ENCODE measurements at regions not wholly inside any gene's neighbourhood (a gene's known extent, or its start where the extent isn't known, plus 50 kb on each side); places are given as distances from the start of the nearest gene placed in this dataset.

GRCh38 chr1:95631695-95632094 is 397.7 kb downstream of the RWDD3 start:
- Histone ChIP-seq H3K9me3 (ENCODE audit: low read length) (no peaks in the 10 kb centered on the region), H3F3A (ENCODE audit: low read length, unreplicated experiment) (no peaks in the 10 kb centered on the region), H3K4me3 (ENCODE audit: low read length) (no peak overlapping the region), H3K9me2 (replicated peaks; ENCODE audit: low read length) (no peaks in the 10 kb centered on the region), H3K9ac (ENCODE audit: low read length) (no peak overlapping the region), H3K4me2 (ENCODE audit: low read length) (no peak overlapping the region), H3K27ac (ENCODE audit: low read length) (no peak overlapping the region), H3K79me2 (ENCODE audit: low read length) (no peaks in the 10 kb centered on the region), H3K27me3 (ENCODE audit: low read length) (peaks cover 13% of the 10 kb centered on the region; the same call in 1 of the 2 replicates), H3K4me1 (ENCODE audit: insufficient read depth, low read length) (no peaks in the 10 kb centered on the region), H4K20me1 (ENCODE audit: low read length) (no peaks in the 10 kb centered on the region), H3K36me3 (ENCODE audit: low read depth, low read length) (no peaks in the 10 kb centered on the region), H2AFZ (ENCODE audit: low read length) (no peak overlapping the region)
- DNase-seq (no peak), ATAC-seq (no peak)
- ChIA-PET CTCF (no interaction called here), POLR2A (ENCODE audit: unreplicated experiment) (no interaction called here)
- intact Hi-C loops (cut with micrococcal nuclease): no loop called here
- BruUV-seq (replicated peaks): no TSS peak
- TF ChIP-seq EZH2 (IDR thresholded peaks at IDR 0.05; ENCODE audit: low read length, unreplicated experiment): no peak
- TF ChIP-seq, protein P1, sequence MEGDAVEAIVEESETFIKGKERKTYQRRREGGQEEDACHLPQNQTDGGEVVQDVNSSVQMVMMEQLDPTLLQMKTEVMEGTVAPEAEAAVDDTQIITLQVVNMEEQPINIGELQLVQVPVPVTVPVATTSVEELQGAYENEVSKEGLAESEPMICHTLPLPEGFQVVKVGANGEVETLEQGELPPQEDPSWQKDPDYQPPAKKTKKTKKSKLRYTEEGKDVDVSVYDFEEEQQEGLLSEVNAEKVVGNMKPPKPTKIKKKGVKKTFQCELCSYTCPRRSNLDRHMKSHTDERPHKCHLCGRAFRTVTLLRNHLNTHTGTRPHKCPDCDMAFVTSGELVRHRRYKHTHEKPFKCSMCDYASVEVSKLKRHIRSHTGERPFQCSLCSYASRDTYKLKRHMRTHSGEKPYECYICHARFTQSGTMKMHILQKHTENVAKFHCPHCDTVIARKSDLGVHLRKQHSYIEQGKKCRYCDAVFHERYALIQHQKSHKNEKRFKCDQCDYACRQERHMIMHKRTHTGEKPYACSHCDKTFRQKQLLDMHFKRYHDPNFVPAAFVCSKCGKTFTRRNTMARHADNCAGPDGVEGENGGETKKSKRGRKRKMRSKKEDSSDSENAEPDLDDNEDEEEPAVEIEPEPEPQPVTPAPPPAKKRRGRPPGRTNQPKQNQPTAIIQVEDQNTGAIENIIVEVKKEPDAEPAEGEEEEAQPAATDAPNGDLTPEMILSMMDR (conservative IDR thresholded peaks at IDR 0.05; ENCODE audit: low read depth, low read length): no peak
- no peak for TF ChIP-seq EZH2phosphoT487 (IDR thresholded peaks at IDR 0.05; ENCODE audit: borderline replicate concordance, low read length)

GRCh38 chr1:95635811-95636210 is 401.8 kb downstream of the RWDD3 start:
- intact Hi-C loops (cut with micrococcal nuclease): no loop called here
- DNase-seq: no peak
- CTCF ChIA-PET: no interaction called here

GRCh38 chr1:95636897-95637296 is 402.9 kb downstream of the RWDD3 start:
- no peak overlapping the region for H3K4me2 ChIP-seq (ENCODE audit: low read length)
- H4K20me1 ChIP-seq (ENCODE audit: low read length): no peaks in the 10 kb centered on the region
- H3K27ac ChIP-seq (ENCODE audit: low read length): no peak overlapping the region
- intact Hi-C loops (cut with micrococcal nuclease): no loop called here
- no peak overlapping the region for H3K4me3 ChIP-seq (ENCODE audit: low read length)
- no peaks in the 10 kb centered on the region for H3F3A ChIP-seq (ENCODE audit: low read length, unreplicated experiment)
- POLR2A ChIA-PET (ENCODE audit: unreplicated experiment): no interaction called here
- peaks cover 17% of the 10 kb centered on the region for H3K27me3 ChIP-seq (ENCODE audit: low read length)
- BruUV-seq (replicated peaks): no TSS peak
- no peaks in the 10 kb centered on the region for H3K9me2 ChIP-seq (replicated peaks; ENCODE audit: low read length)
- TF ChIP-seq EZH2 (IDR thresholded peaks at IDR 0.05; ENCODE audit: low read length, unreplicated experiment) (no peak), EZH2phosphoT487 (IDR thresholded peaks at IDR 0.05; ENCODE audit: borderline replicate concordance, low read length) (no peak)
- TF ChIP-seq, protein P1 (conservative IDR thresholded peaks at IDR 0.05; ENCODE audit: low read depth, low read length): no peak
- no peak for ATAC-seq
- no peak for DNase-seq
- H3K9ac ChIP-seq (ENCODE audit: low read length): no peak overlapping the region
- no peak overlapping the region for H2AFZ ChIP-seq (ENCODE audit: low read length)
- H3K79me2 ChIP-seq (ENCODE audit: low read length): no peaks in the 10 kb centered on the region
- CTCF ChIA-PET: no interaction called here
- H3K4me1 ChIP-seq (ENCODE audit: insufficient read depth, low read length): no peaks in the 10 kb centered on the region
- H3K36me3 ChIP-seq (ENCODE audit: low read depth, low read length): no peaks in the 10 kb centered on the region
- no peaks in the 10 kb centered on the region for H3K9me3 ChIP-seq (ENCODE audit: low read length)

More at GRCh38 chr1:95635811-95636210, 401.8 kb downstream of the RWDD3 start:
- Histone ChIP-seq H3K27ac (ENCODE audit: low read length) (no peak overlapping the region), H3K36me3 (ENCODE audit: low read depth, low read length) (no peaks in the 10 kb centered on the region), H3K9me2 (replicated peaks; ENCODE audit: low read length) (no peaks in the 10 kb centered on the region), H3K4me1 (ENCODE audit: insufficient read depth, low read length) (no peaks in the 10 kb centered on the region), H4K20me1 (ENCODE audit: low read length) (no peaks in the 10 kb centered on the region), H3K9ac (ENCODE audit: low read length) (no peak overlapping the region), H3K4me3 (ENCODE audit: low read length) (no peak overlapping the region), H3K79me2 (ENCODE audit: low read length) (no peaks in the 10 kb centered on the region), H2AFZ (ENCODE audit: low read length) (no peak overlapping the region), H3K9me3 (ENCODE audit: low read length) (no peaks in the 10 kb centered on the region), H3K4me2 (ENCODE audit: low read length) (no peak overlapping the region), H3F3A (ENCODE audit: low read length, unreplicated experiment) (no peaks in the 10 kb centered on the region), H3K27me3 (ENCODE audit: low read length) (peaks cover 16% of the 10 kb centered on the region)
- no TSS peak for BruUV-seq (replicated peaks)
- TF ChIP-seq EZH2 (IDR thresholded peaks at IDR 0.05; ENCODE audit: low read length, unreplicated experiment) (no peak), EZH2phosphoT487 (IDR thresholded peaks at IDR 0.05; ENCODE audit: borderline replicate concordance, low read length) (no peak)
- TF ChIP-seq, protein P1 (conservative IDR thresholded peaks at IDR 0.05; ENCODE audit: low read depth, low read length): no peak
- POLR2A ChIA-PET (ENCODE audit: unreplicated experiment): no interaction called here
- ATAC-seq: no peak
